IMR-90 (cell line): ENCODE measurements at regions not wholly inside any gene's neighbourhood (a gene's known extent, or its start where the extent isn't known, plus 50 kb on each side); places are given as distances from the start of the nearest gene placed in this dataset.

Experiments
- CEBPB ChIP-seq: IDR thresholded peaks from 2 replicates; pipeline ENCODE4 v1.6.1; 2012; ENCODE audit warnings: low read depth, low read length, improper control_type of control experiment
- CHD1 ChIP-seq: IDR thresholded peaks from 2 replicates; pipeline ENCODE4 v1.6.1; 2012; ENCODE audit warnings: low read depth, low read length, improper control_type of control experiment
- FOS ChIP-seq: fragments of 150-350 bp; IDR thresholded peaks from 2 replicates; pipeline ENCODE4 v1.6.1; 2016; ENCODE audit warnings: low read depth, low read length
- MAZ ChIP-seq: IDR thresholded peaks from 2 replicates; pipeline ENCODE4 v1.6.1; 2012; ENCODE audit warnings: low read depth, mild to moderate bottlenecking, low read length, improper control_type of control experiment, moderate library complexity, borderline replicate concordance
- MXI1 ChIP-seq: IDR thresholded peaks from 2 replicates; pipeline ENCODE4 v1.6.1; 2012; ENCODE audit warnings: low read depth, mild to moderate bottlenecking, low read length, moderate library complexity, borderline replicate concordance
- NFE2L2 ChIP-seq: fragments of 150-350 bp; IDR thresholded peaks from 2 replicates; pipeline ENCODE4 v1.6.1; 2016; ENCODE audit warnings: low read depth, mild to moderate bottlenecking, low read length
- POLR2A ChIP-seq: IDR thresholded peaks from 2 replicates; pipeline ENCODE4 v1.6.1; 2012; ENCODE audit warnings: mild to moderate bottlenecking, low read depth, low read length
- RAD21 ChIP-seq: IDR thresholded peaks from 2 replicates; pipeline ENCODE4 v1.6.1; 2012; ENCODE audit warnings: low read length, improper control_type of control experiment
- RCOR1 ChIP-seq: IDR thresholded peaks from 2 replicates; pipeline ENCODE4 v1.6.1; 2012; ENCODE audit warnings: mild to moderate bottlenecking, low read length, improper control_type of control experiment; ENCODE audit not compliant: insufficient replicate concordance
- RFX5 ChIP-seq: IDR thresholded peaks from 2 replicates; pipeline ENCODE4 v1.8.0; 2012; ENCODE audit warnings: low read depth, mild to moderate bottlenecking, low read length, moderate library complexity
- SMC3 ChIP-seq: fragments of 150-350 bp; IDR thresholded peaks from 2 replicates; pipeline ENCODE4 v1.6.1; 2016; ENCODE audit warnings: low read depth, mild to moderate bottlenecking, antibody characterized with exemption, low read length, moderate library complexity
- TF ChIP-seq, protein P1 (sequence below): conservative IDR thresholded peaks from 2 replicates; pipeline ENCODE4 v1.5.1; 2012; ENCODE audit warnings: mild to moderate bottlenecking, low read depth, low read length, improper control_type of control experiment
- TF ChIP-seq, protein P2 (sequence below): fragments of 150-350 bp; IDR thresholded peaks from 2 replicates; pipeline ENCODE4 v1.6.1; 2017; ENCODE audit warnings: mild to moderate bottlenecking, antibody characterized with exemption, low read length, low read depth
- TF ChIP-seq, protein P3 (sequence below): fragments of 150-350 bp; IDR thresholded peaks from 2 replicates; pipeline ENCODE4 v1.6.1; 2016; ENCODE audit warnings: low read depth, mild to moderate bottlenecking, low read length, moderate library complexity, borderline replicate concordance

DNA sequence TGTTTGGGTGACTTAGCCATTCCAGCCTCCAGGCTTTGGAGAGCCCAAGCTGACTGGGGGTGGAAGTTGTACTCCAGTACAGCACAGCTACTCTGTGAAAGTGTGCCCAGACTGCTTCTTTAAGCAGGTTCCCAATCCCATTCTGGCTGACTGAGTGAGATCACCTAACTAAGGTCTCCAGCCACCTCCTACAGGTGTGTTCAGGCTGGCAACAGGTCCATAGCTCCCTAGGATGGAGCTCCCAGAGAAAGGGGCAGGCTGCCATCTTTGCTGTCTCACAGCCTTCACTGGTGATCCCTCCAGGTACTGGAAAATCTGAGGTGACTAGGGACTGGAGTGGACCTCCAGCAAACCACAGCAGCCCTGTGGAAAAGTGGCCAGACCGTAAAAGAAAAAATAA is 445.3 kb upstream of the KCNMB2 start:
- TF ChIP-seq, protein P1, sequence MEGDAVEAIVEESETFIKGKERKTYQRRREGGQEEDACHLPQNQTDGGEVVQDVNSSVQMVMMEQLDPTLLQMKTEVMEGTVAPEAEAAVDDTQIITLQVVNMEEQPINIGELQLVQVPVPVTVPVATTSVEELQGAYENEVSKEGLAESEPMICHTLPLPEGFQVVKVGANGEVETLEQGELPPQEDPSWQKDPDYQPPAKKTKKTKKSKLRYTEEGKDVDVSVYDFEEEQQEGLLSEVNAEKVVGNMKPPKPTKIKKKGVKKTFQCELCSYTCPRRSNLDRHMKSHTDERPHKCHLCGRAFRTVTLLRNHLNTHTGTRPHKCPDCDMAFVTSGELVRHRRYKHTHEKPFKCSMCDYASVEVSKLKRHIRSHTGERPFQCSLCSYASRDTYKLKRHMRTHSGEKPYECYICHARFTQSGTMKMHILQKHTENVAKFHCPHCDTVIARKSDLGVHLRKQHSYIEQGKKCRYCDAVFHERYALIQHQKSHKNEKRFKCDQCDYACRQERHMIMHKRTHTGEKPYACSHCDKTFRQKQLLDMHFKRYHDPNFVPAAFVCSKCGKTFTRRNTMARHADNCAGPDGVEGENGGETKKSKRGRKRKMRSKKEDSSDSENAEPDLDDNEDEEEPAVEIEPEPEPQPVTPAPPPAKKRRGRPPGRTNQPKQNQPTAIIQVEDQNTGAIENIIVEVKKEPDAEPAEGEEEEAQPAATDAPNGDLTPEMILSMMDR, result no peak
- no peak for TF ChIP-seq CEBPB
- TF ChIP-seq POLR2A, result no peak
- TF ChIP-seq, protein P2, sequence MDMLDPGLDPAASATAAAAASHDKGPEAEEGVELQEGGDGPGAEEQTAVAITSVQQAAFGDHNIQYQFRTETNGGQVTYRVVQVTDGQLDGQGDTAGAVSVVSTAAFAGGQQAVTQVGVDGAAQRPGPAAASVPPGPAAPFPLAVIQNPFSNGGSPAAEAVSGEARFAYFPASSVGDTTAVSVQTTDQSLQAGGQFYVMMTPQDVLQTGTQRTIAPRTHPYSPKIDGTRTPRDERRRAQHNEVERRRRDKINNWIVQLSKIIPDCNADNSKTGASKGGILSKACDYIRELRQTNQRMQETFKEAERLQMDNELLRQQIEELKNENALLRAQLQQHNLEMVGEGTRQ, result no peak
- no peak for TF ChIP-seq MXI1
- TF ChIP-seq MAZ, result no peak
- no peak for TF ChIP-seq RFX5
- TF ChIP-seq NFE2L2, result no peak
- no peak for TF ChIP-seq FOS
- TF ChIP-seq RAD21, result no peak
- no peak for TF ChIP-seq CHD1
- TF ChIP-seq, protein P3, sequence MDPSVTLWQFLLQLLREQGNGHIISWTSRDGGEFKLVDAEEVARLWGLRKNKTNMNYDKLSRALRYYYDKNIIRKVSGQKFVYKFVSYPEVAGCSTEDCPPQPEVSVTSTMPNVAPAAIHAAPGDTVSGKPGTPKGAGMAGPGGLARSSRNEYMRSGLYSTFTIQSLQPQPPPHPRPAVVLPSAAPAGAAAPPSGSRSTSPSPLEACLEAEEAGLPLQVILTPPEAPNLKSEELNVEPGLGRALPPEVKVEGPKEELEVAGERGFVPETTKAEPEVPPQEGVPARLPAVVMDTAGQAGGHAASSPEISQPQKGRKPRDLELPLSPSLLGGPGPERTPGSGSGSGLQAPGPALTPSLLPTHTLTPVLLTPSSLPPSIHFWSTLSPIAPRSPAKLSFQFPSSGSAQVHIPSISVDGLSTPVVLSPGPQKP, result no peak
- TF ChIP-seq RCOR1, result no peak
- TF ChIP-seq SMC3, result no peak
